GM19395 (cell line): ENCODE measurements at regions not wholly inside any gene's neighbourhood (a gene's known extent, or its start where the extent isn't known, plus 50 kb on each side); places are given as distances from the start of the nearest gene placed in this dataset.

Experiments
- ATAC-seq: cut with Tn5 transposase; IDR thresholded peaks from one replicate; pipeline ENCODE4 v1.9.1; 2021; ENCODE audit warnings: mild to moderate bottlenecking, moderate library complexity; ENCODE audit not compliant: unreplicated experiment

GRCh38 chr18:64663086-64663485 is 514.2 kb upstream of the LINC00305 start:
- ATAC-seq, result no peak

GRCh38 chr18:64659196-64659595 is 510.3 kb upstream of the LINC00305 start:
- no peak for ATAC-seq

GRCh38 chr18:64653068-64653467 is 504.2 kb upstream of the LINC00305 start:
- ATAC-seq, result no peak

- no peak for ATAC-seq
Observed at GRCh38 chr18:64650068-64650467, 501.2 kb upstream of the LINC00305 start.

- ATAC-seq, result no peak
Observed at GRCh38 chr18:64645753-64646152, 496.9 kb upstream of the LINC00305 start.

- ATAC-seq, result no peak
Observed at GRCh38 chr18:64639536-64639935, 490.6 kb upstream of the LINC00305 start.

- ATAC-seq, result no peak
Observed at GRCh38 chr18:64620971-64621560, 472.2 kb upstream of the LINC00305 start.

GRCh38 chr18:64618390-64618789 is 469.5 kb upstream of the LINC00305 start:
- ATAC-seq, result no peak

- no peak for ATAC-seq
Observed at GRCh38 chr18:64615021-64615420, 466.1 kb upstream of the LINC00305 start.

GRCh38 chr18:64614446-64614845 is 465.6 kb upstream of the LINC00305 start:
- no peak for ATAC-seq

- no peak for ATAC-seq
Observed at GRCh38 chr18:64592246-64592645, 443.4 kb upstream of the LINC00305 start.

GRCh38 chr18:64589000-64589399 is 440.1 kb upstream of the LINC00305 start:
- no peak for ATAC-seq

GRCh38 chr18:64566456-64566855 is 417.6 kb upstream of the LINC00305 start:
- ATAC-seq, result no peak

- ATAC-seq, result no peak
Observed at GRCh38 chr18:64562651-64563050, 413.8 kb upstream of the LINC00305 start.

- no peak for ATAC-seq
Observed at GRCh38 chr18:64546451-64546850, 397.6 kb upstream of the LINC00305 start.

- ATAC-seq, result no peak
Observed at GRCh38 chr18:64539847-64540246, 391.0 kb upstream of the LINC00305 start.

- no peak for ATAC-seq
Observed at GRCh38 chr18:64528646-64529045, 379.8 kb upstream of the LINC00305 start.

GRCh38 chr18:64519201-64519600 is 370.3 kb upstream of the LINC00305 start:
- ATAC-seq, result no peak

- ATAC-seq, result no peak
Observed at GRCh38 chr18:64518191-64518590, 369.3 kb upstream of the LINC00305 start.

- ATAC-seq, result no peak
Observed at GRCh38 chr18:64513401-64513800, 364.5 kb upstream of the LINC00305 start.

GRCh38 chr18:64490207-64490606 is 341.3 kb upstream of the LINC00305 start:
- ATAC-seq, result no peak

GRCh38 chr18:64488698-64489097 is 339.8 kb upstream of the LINC00305 start:
- ATAC-seq, result no peak

GRCh38 chr18:64474773-64475172 is 325.9 kb upstream of the LINC00305 start:
- ATAC-seq, result no peak
